IMR-90 (cell line): ENCODE measurements at regions not wholly inside any gene's neighbourhood (a gene's known extent, or its start where the extent isn't known, plus 50 kb on each side); places are given as distances from the start of the nearest gene placed in this dataset.

Experiments
- ATAC-seq: fragments of 200-7000 bp; cut with Tn5 transposase; 2 replicates; pipeline ENCODE4 v1.9.1; 2020; ENCODE audit warnings: low read depth, mild to moderate bottlenecking, moderate library complexity
- BruUV-seq: library from RNA; stranded (reverse); fragments of 400-500 nt; replicated peaks from 2 replicates; lab custom pipeline; 2021; lab: Mats Ljungman, UMichigan
- CTCF ChIA-PET: fragments of 300-600 bp; formaldehyde crosslinking; extraction: SDS; loops from one replicate; lab custom pipeline; 2021; ENCODE audit warnings: antibody characterized with exemption; lab: Yijun Ruan, JAX
- POLR2A ChIA-PET: fragments of 300-600 bp; sonication (Branson Sonifier 250); formaldehyde crosslinking; loops from one replicate; lab custom pipeline; 2022; ENCODE audit warnings: antibody characterized with exemption; ENCODE audit not compliant: unreplicated experiment; lab: Charles Lee
- DNase-seq: peaks from one replicate; pipeline ENCODE4 v3.0.0; 2013
- H2AFZ ChIP-seq: replicated peaks from 2 replicates; pipeline ENCODE3; 2013; ENCODE audit warnings: low read length, mild to moderate bottlenecking; ENCODE audit not compliant: poor library complexity
- H2AK5ac ChIP-seq: 2 replicates; pipeline ENCODE4 v1.6.1; 2013; ENCODE audit warnings: low read depth, low read length, inconsistent platforms
- H2AK9ac ChIP-seq: replicated peaks from 2 replicates; pipeline ENCODE3; 2013; ENCODE audit warnings: mild to moderate bottlenecking, low read depth, low read length, moderate library complexity; ENCODE audit not compliant: poor library complexity
- H2BK120ac ChIP-seq: 2 replicates; pipeline ENCODE4 v1.6.1; 2013; ENCODE audit warnings: low read depth, low read length, inconsistent platforms
- H2BK15ac ChIP-seq: 3 replicates; pipeline ENCODE4 v1.6.1; 2013; ENCODE audit warnings: low read depth, low read length, inconsistent platforms
- H2BK20ac ChIP-seq: 2 replicates; pipeline ENCODE4 v1.6.1; 2013; ENCODE audit warnings: low read depth, mild to moderate bottlenecking, inconsistent platforms, low read length, moderate library complexity
- H2BK5ac ChIP-seq: 2 replicates; pipeline ENCODE4 v1.6.1; 2013; ENCODE audit warnings: mild to moderate bottlenecking, low read depth, low read length, inconsistent platforms; ENCODE audit not compliant: poor library complexity, severe bottlenecking
- H3K14ac ChIP-seq: replicated peaks from 2 replicates; pipeline ENCODE4 v1.6.1; 2013; ENCODE audit warnings: low read depth, low read length, inconsistent platforms
- H3K18ac ChIP-seq: 2 replicates; pipeline ENCODE4 v1.6.1; 2013; ENCODE audit warnings: low read depth, low read length, control low read depth
- H3K23ac ChIP-seq: 2 replicates; pipeline ENCODE4 v1.6.1; 2013; ENCODE audit warnings: low read depth, low read length, inconsistent platforms
- H3K27ac ChIP-seq: 2 replicates; pipeline ENCODE4 v1.5.1; 2013; ENCODE audit warnings: mild to moderate bottlenecking, control low read depth, low read length; ENCODE audit not compliant: insufficient read depth
- H3K27me3 ChIP-seq: 2 replicates; pipeline ENCODE4 v1.6.1; 2013; ENCODE audit warnings: low read length; ENCODE audit not compliant: control insufficient read depth, insufficient read depth
- H3K36me3 ChIP-seq: 2 replicates; pipeline ENCODE4 v1.6.1; 2013; ENCODE audit warnings: low read length, mixed read lengths; ENCODE audit not compliant: control insufficient read depth, insufficient read depth
- H3K4ac ChIP-seq: 2 replicates; pipeline ENCODE4 v1.6.1; 2013; ENCODE audit warnings: low read depth, low read length, inconsistent platforms
- H3K4me1 ChIP-seq: 2 replicates; pipeline ENCODE4 v1.6.1; 2013; ENCODE audit warnings: low read length, mixed read lengths; ENCODE audit not compliant: control insufficient read depth, insufficient read depth
- H3K4me2 ChIP-seq: 2 replicates; pipeline ENCODE4 v1.6.1; 2013; ENCODE audit warnings: low read depth, mild to moderate bottlenecking, control low read depth, low read length, moderate library complexity
- H3K4me3 ChIP-seq: 2 replicates; pipeline ENCODE4 v1.5.1; 2013; ENCODE audit warnings: low read depth, mild to moderate bottlenecking, control low read depth, low read length, moderate library complexity; ENCODE audit not compliant: insufficient read depth
- H3K56ac ChIP-seq: 2 replicates; pipeline ENCODE4 v1.6.1; 2013; ENCODE audit warnings: low read length, inconsistent platforms; ENCODE audit not compliant: insufficient read depth; ENCODE audit errors: extremely low read depth
- H3K79me1 ChIP-seq, 2 experiments: 2 replicates each; pipeline ENCODE4 v1.6.1; 2013; ENCODE audit warnings: low read length in 2 of 2, inconsistent platforms in 1 of 2, low read depth in 1 of 2
- H3K9ac ChIP-seq: 2 replicates; pipeline ENCODE4 v1.6.1; 2013; ENCODE audit warnings: low read depth, low read length, control low read depth
- H3K9me1 ChIP-seq: 2 replicates; pipeline ENCODE4 v1.6.1; 2013; ENCODE audit warnings: low read length, inconsistent platforms; ENCODE audit not compliant: insufficient read depth
- H3K9me3 ChIP-seq: 2 replicates; pipeline ENCODE4 v1.6.1; 2013; ENCODE audit warnings: low read length; ENCODE audit not compliant: control insufficient read depth, insufficient read depth
- H4K20me1 ChIP-seq: 2 replicates; pipeline ENCODE4 v1.6.1; 2013; ENCODE audit warnings: low read length, inconsistent platforms; ENCODE audit not compliant: insufficient read depth
- H4K5ac ChIP-seq: 2 replicates; pipeline ENCODE4 v1.6.1; 2013; ENCODE audit warnings: mild to moderate bottlenecking, low read depth, low read length, control low read depth
- H4K8ac ChIP-seq, 2 experiments: 2 replicates each; pipeline ENCODE4 v1.6.1; 2013; ENCODE audit warnings: low read depth in 2 of 2, low read length in 2 of 2, control low read depth in 1 of 2, inconsistent platforms in 1 of 2
- H4K91ac ChIP-seq: 2 replicates; pipeline ENCODE4 v1.6.1; 2013; ENCODE audit warnings: low read depth, low read length, inconsistent platforms; ENCODE audit not compliant: insufficient read depth
- BHLHE40 ChIP-seq: fragments of 150-350 bp; IDR thresholded peaks from 2 replicates; pipeline ENCODE4 v1.6.1; 2016; ENCODE audit warnings: mild to moderate bottlenecking, low read depth, low read length
- CEBPB ChIP-seq: IDR thresholded peaks from 2 replicates; pipeline ENCODE4 v1.6.1; 2012; ENCODE audit warnings: low read depth, low read length, improper control_type of control experiment
- CHD1 ChIP-seq: IDR thresholded peaks from 2 replicates; pipeline ENCODE4 v1.6.1; 2012; ENCODE audit warnings: low read depth, low read length, improper control_type of control experiment
- CTCF ChIP-seq: conservative IDR thresholded peaks from 2 replicates; pipeline ENCODE4 v1.5.1; 2012; ENCODE audit warnings: mild to moderate bottlenecking, low read depth, low read length, improper control_type of control experiment
- ELK1 ChIP-seq: fragments of 150-350 bp; IDR thresholded peaks from 2 replicates; pipeline ENCODE4 v1.6.1; 2016; ENCODE audit warnings: low read depth, mild to moderate bottlenecking, low read length, moderate library complexity, borderline replicate concordance
- FOS ChIP-seq: fragments of 150-350 bp; IDR thresholded peaks from 2 replicates; pipeline ENCODE4 v1.6.1; 2016; ENCODE audit warnings: low read depth, low read length
- MAFK ChIP-seq: IDR thresholded peaks from 2 replicates; pipeline ENCODE4 v1.6.1; 2012; ENCODE audit warnings: low read depth, low read length, improper control_type of control experiment
- MXI1 ChIP-seq: IDR thresholded peaks from 2 replicates; pipeline ENCODE4 v1.6.1; 2012; ENCODE audit warnings: low read depth, mild to moderate bottlenecking, low read length, moderate library complexity, borderline replicate concordance
- NFE2L2 ChIP-seq: fragments of 150-350 bp; IDR thresholded peaks from 2 replicates; pipeline ENCODE4 v1.6.1; 2016; ENCODE audit warnings: low read depth, mild to moderate bottlenecking, low read length
- POLR2A ChIP-seq: IDR thresholded peaks from 2 replicates; pipeline ENCODE4 v1.6.1; 2012; ENCODE audit warnings: mild to moderate bottlenecking, low read depth, low read length
- RAD21 ChIP-seq: IDR thresholded peaks from 2 replicates; pipeline ENCODE4 v1.6.1; 2012; ENCODE audit warnings: low read length, improper control_type of control experiment
- RCOR1 ChIP-seq: IDR thresholded peaks from 2 replicates; pipeline ENCODE4 v1.6.1; 2012; ENCODE audit warnings: mild to moderate bottlenecking, low read length, improper control_type of control experiment; ENCODE audit not compliant: insufficient replicate concordance
- RFX5 ChIP-seq: IDR thresholded peaks from 2 replicates; pipeline ENCODE4 v1.8.0; 2012; ENCODE audit warnings: low read depth, mild to moderate bottlenecking, low read length, moderate library complexity
- SMC3 ChIP-seq: fragments of 150-350 bp; IDR thresholded peaks from 2 replicates; pipeline ENCODE4 v1.6.1; 2016; ENCODE audit warnings: low read depth, mild to moderate bottlenecking, antibody characterized with exemption, low read length, moderate library complexity
- USF2 ChIP-seq: fragments of 150-350 bp; IDR thresholded peaks from 2 replicates; pipeline ENCODE4 v1.6.1; 2017; ENCODE audit warnings: mild to moderate bottlenecking, antibody characterized with exemption, low read length, low read depth
- WGBS, 2 experiments: methylation state at CpG; one replicate each; pipeline versions ENCODE4 v1.1.5 to v1.1.7; 2013; ENCODE audit warnings: missing lambda C conversion rate in 2 of 2; ENCODE audit not compliant: insufficient read length in 1 of 2; ENCODE audit errors: extremely low coverage in 2 of 2; 5-methylcytosine and 5-hydroxymethylcytosine counted together
- dilution Hi-C: fragments of 300-500 bp; cut with HindIII; formaldehyde crosslinking; loops from one replicate; pipeline ENCODE4 v1.14.3; 2018; ENCODE audit warnings: low sequenced_read_pairs; ENCODE audit not compliant: unreplicated experiment
- in situ Hi-C: fragments of 300-500 bp; cut with MboI; formaldehyde crosslinking; loops from 3 replicates; pipeline ENCODE4 v1.14.3; 2019; ENCODE audit warnings: low sequenced_read_pairs, inconsistent platforms, mixed read lengths
- intact Hi-C: fragments of 100-400 bp; cut with micrococcal nuclease; formaldehyde crosslinking; loops from 2 replicates; pipeline ENCODE4 v1.10.0; 2022

GRCh38 chr4:24279911-24280375 is 304.4 kb downstream of the DHX15 start:
- Histone ChIP-seq H2BK15ac (no peak overlapping the region), H3K4me2 (no peak overlapping the region), H3K18ac (no peak overlapping the region), H2AFZ (no peak overlapping the region), H2AK5ac (no peak overlapping the region), H3K9ac (no peak overlapping the region), H3K79me1 (no peaks in the 10 kb centered on the region), H3K27ac (no peak overlapping the region), H2BK5ac (no peak overlapping the region), H4K91ac (no peak overlapping the region), H3K4me1 (peaks cover 2% of the 10 kb centered on the region; the same call in 1 of the 2 replicates), H3K14ac (no peak overlapping the region), H2BK120ac (no peak overlapping the region), H3K36me3 (no peaks in the 10 kb centered on the region), H3K56ac (no peak overlapping the region), H3K4ac (no peak overlapping the region), H4K8ac (no peak overlapping the region), H4K20me1 (no peaks in the 10 kb centered on the region), H3K4me3 (no peak overlapping the region), H3K9me1 (no peaks in the 10 kb centered on the region), H3K23ac (no peak overlapping the region), H3K27me3 (peaks cover 8% of the 10 kb centered on the region), H3K9me3 (no peaks in the 10 kb centered on the region), H4K5ac (no peak overlapping the region), H2BK20ac (no peak overlapping the region), H2AK9ac (no peak overlapping the region)
- ATAC-seq (no peak), DNase-seq (no peak)
- no peak for TF ChIP-seq MAFK
- no peak for TF ChIP-seq BHLHE40
- TF ChIP-seq RAD21, result no peak
- TF ChIP-seq CTCF, result no peak
- no peak for TF ChIP-seq USF2
- no peak for TF ChIP-seq CHD1
- no peak for TF ChIP-seq FOS
- no peak for TF ChIP-seq MXI1
- no peak for TF ChIP-seq SMC3
- no peak for TF ChIP-seq NFE2L2
- no peak for TF ChIP-seq ELK1
- TF ChIP-seq RFX5, result no peak
- TF ChIP-seq RCOR1, result no peak
- no peak for TF ChIP-seq POLR2A
- no peak for TF ChIP-seq CEBPB
- dilution Hi-C loops (no loop called here), in situ Hi-C loops (no loop called here), intact Hi-C loops (no loop called here)
- 87% methylated on average over 6 of the region's 9 CpGs; no CpG with 5 or more reads in 1 of the 2 experiments for WGBS, 2 experiments
- ChIA-PET CTCF (no interaction called here), POLR2A (no interaction called here)
- BruUV-seq, result no TSS peak
